GM19463 (cell line): ENCODE measurements at regions not wholly inside any gene's neighbourhood (a gene's known extent, or its start where the extent isn't known, plus 50 kb on each side); places are given as distances from the start of the nearest gene placed in this dataset.
"Not testable (repeated sequence)": the region's sequence is repeated elsewhere in the genome, so short reads cannot be mapped to it uniquely, and the experiment has no call there.

Experiments
- ATAC-seq: cut with Tn5 transposase; IDR thresholded peaks from one replicate; pipeline ENCODE4 v1.9.1; 2021; ENCODE audit warnings: mild to moderate bottlenecking, moderate library complexity; ENCODE audit not compliant: unreplicated experiment

DNA sequence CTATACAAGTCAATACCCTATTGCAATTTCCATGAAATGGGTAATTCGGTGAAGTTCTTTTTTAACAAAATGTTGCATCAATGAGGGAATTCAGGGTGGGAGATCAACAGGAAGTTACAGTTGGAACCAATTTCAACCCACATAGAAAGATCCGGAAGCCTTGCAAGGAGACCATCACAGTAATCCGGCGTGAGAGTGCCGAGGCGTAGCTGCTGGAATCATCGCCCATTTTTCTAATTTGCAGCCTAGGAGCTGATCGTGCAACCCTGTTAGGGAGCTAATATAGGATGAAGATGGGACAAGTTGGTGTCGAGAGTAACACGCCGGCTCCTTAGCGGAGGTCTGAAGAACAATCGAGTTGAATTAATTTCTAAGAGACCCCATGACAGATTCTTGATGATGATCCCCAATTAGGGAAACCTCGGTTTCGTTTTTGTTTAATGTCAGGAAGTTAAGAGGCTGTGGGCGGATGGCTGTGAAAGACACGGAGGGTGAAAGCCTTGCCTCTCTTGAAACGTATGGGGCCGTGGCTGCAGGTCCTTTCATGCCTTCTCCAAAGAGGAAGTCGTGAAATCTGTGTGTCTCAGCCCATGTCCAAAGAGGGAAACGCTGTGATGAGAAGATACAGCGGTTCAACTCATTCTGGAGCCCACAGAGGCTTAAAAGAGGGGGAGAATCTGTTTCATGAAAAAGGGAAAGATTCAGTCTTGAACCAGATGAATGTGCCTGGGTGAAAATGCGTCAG lies 51.2 kb upstream of the CARD11 start:
- ATAC-seq: peak; percentile 60

DNA sequence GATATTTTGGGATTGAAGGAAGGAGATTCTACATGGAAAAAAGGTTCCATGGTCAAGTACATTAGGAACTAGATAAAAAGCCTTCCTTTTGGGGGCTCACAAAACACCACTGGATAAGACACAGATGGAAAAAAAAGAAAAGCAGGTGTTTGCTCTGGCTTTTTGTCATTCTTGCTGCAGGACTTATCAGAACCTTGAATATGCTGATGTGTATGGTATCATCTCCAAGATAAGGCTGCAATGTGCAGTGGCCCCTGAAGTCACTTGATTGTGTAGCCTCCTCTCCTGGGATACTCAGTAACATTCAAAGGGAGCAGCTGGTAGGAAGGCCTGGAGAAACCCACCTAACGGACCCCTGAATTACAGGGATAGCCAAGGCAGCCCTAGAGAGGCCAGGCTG lies 54.1 kb upstream of the CARD11 start:
- ATAC-seq: no peak

DNA sequence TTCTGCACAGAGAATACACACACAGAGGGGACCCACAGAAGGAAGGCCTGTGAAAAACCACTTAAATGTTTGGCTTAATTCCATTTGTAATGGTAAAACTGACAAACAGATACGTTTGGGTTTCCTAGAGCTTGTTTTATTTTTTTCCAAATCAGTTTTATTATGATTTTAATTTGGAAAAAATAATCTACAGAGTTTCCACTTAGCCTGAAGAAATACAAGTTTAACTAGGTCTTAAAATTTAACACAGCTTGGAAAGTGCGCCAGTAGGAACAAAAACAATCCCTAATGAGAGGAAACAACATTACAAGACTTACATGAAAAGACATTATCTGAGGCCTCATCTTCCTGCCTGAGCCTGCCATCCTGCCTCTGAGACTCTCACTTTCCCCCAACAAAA lies 58.5 kb upstream of the CARD11 start:
- ATAC-seq: no peak

DNA sequence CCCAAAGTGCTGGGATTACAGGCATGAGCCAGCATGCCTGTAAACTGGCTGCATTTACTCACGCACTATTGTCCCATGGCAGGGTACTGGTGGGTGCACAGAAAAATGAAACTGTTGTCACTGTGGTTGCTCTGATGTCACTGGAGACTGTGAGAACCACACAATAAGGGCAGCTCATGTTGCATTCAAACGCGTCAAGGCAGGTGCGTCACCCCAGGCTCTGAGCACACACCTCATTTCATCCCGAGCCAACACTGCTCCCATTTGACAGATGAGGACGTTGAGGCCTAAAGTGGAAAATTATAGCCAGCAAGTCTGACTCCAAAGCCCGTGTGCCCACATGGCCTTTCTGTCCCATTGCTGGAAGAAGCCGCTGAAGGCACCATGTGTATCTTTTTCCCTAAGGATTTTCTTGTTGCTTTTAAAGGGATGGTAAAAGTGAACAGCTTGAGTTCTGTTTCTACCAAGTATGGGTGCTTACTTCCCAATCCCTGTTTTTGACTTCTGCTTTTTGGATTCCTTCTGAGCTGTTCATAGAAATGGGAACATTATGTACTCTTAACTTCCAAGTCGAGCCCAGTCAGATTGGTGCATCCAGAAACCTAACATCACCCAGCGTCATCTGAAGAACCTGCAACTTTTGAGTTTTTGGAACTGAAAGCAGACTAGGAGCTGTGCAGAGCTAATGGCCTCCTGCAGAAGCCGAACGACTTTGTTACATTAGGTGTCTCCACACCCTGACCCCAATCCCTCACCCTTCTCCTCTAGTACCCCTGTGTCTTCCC lies 60.1 kb upstream of the CARD11 start:
- ATAC-seq: no peak

DNA sequence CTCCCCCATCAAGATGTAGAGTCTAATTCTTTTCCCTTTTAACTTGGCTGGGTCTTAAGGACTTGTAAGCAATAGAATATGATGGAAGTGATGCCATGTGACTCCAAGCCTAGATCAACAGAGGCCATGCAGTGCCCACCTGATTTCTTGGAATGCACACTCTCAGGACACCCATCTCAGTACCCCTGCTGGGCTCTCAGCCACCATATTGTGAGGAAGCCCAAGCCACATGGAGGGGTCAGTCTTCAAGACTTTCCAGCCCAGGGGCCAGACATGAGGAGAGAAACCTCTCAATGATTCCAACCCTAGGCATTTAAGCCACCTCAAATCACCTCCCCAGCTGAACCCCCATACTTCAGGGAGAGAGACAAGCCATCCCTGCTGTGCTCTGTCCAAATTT lies 62.2 kb upstream of the CARD11 start:
- no peak for ATAC-seq

DNA sequence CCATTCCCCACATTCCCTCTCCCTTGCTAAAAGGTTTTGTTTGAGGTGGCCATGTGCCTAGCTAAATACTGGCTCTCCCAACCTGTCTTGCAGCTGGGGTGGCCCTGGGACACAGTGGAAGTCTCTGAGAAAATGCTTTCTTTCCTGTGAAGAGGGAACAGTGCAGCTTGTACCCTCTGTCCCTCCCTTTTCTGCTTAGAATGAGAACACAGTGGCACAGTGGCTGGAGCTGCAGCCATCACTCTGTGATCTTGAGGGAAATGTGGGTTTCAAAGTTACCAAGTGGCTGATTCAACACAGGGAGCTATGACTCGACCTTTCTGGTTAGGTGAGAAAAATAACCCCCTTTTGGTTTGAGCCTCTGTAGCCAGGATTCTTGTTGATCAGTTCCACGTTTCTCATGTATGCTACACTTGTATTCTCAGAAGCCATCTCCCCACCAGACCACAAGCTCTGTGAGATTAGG lies 62.7 kb upstream of the CARD11 start:
- no peak for ATAC-seq

DNA sequence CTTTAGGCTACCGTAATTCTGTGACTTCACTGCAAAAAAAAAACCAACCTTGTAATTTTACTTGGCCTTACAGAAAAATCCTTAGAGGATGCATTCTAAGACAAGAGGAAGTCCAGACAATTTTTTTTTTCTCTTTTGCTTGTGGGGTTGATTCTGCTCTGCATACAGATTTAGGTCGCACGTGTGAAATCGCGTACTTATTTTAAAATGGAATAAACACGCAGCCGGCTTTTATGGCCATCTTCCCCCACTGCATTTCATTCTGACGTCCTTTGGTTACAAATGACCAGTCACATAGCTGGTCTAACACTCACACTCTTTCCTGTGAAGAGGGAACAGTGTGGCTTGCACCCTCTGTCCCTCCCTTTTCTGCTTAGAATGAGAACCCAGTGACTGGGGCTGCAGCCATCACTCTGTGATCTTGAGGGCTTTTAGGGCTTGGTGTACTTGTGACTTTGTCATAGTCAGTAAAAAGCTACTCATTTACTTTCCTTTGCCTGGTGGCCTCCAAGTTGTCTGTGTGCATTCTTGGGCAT lies 63.6 kb upstream of the CARD11 start:
- no peak for ATAC-seq

DNA sequence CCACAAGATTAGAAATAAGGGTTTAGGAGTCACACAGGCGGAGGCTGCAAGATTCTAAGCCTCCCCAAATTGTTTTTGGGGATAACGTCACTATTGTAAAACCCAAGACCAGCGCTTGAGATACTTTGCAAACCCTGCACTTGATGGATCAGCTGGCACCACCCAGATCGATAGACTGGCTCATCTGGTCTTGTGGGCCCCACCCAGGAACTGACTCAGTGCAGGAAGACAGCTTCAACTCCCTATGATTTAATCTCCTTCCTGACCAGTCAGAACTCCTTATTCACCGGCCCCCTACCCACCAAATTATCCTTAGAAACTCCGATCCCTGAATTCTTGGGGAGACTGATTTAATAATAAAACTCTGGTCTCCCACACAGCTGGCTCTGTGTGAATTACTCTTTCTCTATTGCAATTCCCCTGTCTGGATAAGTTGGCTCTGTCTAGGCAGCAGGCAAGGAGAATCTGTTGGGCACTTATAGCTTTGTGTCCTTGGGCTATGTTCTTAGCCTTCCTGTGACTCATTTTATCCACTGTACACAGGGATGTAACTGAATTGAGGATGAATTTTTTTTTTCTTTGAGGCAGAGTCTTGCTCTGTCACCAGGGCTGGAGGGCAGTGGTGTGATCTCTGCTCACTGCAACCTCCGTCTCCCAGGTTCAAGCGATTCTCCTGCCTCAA lies 64.4 kb upstream of the CARD11 start:
- ATAC-seq: no peak

DNA sequence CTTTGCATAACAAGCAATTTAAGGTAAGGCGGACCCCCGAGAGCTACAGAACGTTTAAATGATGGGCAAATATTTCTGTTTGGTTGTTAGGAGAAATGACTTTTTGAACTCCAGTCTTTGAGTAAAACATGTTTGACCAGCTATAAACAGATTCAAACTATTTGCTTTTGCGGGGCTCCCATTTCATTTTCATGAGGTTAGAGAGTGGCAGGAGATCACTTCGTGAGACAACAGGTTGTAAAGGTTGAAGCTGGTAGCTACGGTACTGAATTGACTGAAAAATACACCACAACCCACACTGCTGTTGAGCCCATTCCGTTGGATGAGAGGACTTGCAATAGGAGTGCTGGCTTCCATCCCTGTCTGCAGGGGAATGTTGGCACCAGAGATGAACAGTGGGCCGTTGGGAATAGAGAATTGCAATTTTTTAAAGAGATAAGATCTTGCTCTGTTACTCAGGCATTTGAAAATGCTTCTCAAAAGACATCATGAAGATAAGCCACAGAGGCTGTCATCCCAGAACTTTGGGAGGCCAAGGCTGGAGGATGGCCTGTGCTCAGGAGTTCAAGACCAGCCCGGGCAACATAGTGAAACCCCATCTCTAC lies 65.7 kb upstream of the CARD11 start:
- no peak for ATAC-seq

DNA sequence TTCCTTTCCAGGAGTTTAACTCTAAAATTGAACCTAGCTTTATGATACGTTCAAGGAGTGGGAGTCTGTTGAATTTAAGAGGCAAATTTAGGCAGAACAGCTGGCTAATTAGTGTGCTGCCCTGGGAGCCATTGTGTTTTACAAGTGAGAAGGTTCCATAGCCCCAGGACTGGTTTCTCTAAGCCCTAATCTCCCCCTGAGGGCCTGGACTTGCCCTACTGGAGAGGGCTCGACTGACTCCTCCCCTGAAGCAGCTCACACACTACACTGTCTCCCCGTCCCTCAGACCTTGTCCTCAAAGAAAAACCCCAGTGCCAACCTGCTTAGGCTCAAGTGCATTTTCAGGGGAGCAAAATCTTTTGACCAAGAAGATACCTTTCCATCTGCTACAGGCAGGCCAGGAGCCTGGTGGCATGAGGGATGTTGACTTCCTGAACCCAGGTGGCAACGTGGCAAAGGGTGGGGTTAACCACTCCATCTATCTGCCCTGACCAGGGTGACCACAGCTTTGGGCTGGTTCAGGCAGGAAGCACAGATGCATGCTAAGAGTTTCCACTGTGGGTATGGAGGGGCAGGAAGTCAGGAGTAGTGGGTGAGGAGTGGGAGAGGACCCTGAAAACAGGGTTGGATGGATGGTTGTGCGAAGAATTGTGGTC lies 68.9 kb upstream of the CARD11 start:
- ATAC-seq: no peak

DNA sequence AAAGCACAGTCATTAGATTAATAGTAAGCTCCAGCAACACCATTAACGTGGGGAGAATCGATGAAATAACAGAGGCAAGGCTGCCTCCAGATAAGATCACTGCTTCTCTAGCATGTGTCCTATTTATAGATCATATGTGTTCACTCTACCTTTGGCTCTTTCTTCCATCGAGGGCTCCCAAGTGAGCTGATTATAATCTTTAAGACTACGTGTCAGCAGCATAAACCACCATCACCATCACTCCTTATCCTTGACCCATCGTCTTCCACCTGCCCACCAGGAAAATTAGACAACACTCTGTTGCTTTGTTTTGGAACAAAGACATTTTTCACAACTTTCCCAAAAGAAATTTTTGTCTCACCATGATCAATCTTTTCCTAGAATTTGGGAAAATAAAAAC lies 71.2 kb upstream of the CARD11 start:
- no peak for ATAC-seq

DNA sequence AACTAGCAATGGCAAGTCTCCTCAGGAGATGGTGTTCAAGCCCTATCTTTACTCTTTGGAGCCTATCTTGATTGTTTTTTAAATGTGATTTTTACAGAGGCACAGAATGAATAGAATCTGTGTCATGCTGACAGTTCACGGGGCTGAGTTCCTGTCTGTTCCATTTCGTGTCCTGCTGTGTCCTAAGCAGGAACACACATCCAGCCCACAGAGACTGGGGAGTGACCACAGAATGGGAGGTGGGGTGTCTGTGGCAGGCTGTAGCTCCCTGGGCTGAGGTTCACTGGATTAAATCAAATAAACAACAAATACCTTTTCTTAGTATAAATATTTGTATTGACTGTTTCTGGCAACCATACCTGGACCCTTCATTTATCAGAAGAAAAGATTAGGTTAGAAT lies 73.4 kb upstream of the CARD11 start:
- no peak for ATAC-seq

DNA sequence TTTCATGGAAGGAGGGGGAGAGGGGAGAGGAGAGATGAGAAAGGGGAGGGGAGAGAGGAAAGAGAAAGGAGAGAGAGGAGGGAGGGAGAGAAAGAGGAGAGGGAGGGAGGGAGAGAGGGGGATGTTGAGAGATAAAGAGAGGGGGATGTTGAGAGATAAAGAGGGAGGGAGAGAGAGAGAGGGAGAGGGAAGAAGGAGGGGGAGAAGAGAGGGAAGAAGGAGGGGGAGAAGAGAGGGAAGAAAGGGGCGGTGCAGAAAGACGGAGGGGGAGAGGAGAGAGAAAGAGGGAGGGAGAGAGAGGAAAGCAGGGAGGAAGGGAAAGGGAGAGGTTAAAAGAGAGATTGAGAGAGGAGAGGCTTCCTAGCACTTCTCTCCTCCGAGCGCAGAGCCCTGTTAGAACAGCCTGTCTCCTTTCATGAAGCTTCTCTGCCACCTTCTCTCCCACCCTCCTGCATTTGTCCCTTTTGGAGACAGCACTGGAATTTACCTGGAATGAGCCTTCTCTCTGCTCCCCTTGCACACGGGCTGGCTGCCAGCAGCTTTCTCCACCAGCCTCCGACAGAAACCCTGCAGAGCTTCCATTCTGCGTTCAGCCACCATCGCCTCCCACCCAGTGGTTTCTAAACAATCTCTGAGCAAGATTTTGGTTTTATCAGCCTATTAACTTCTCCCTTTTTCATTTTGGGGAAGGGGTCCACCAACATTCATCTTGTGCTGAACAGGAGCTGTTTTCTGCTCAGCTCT lies 74.0 kb upstream of the CARD11 start:
- no peak for ATAC-seq

DNA sequence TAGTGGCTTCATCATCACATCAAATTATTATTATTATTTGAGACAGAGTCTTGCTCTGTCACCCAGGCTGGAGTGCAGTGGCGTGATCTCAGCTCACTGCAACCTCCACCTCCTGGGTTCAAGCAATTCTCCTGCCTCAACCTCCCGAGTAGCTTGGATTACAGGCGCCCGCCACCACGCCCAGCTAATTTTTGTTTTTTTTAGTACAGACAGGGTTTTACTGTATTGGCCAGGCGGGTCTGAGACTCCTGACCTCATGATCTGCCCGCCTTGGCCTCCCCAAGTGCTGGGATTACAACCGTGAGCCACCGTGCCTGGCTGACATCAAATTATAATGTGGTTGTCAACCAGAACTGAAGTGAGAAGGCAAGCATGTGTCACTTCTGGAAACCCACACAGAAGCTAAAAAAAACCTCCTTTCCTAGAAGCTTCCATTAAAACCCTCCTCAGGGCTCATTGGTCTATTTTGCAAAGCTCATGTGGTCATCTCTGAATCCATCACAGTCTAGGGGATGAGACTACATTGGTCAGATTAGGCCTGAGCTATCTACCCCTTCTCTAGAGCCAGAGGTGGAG lies 75.8 kb upstream of the CARD11 start:
- not testable (repeated sequence) for ATAC-seq

DNA sequence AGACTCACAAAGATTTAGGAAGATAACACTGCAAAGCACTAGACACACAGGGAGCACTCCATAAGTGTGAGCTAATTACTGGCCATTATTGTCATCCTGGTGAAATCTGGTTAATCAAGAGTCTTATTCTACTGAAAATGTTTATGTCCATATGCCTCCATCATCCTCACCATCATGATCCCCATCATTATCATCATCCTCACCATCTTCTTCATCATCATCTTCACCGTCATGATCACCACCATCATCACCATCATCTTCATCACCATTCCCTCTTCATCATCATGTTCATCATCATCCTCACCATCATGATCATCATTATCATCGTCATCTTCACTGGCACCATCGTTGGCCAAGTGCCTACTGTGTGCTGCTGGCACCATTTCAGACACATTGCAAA lies 76.3 kb upstream of the CARD11 start:
- no peak for ATAC-seq

DNA sequence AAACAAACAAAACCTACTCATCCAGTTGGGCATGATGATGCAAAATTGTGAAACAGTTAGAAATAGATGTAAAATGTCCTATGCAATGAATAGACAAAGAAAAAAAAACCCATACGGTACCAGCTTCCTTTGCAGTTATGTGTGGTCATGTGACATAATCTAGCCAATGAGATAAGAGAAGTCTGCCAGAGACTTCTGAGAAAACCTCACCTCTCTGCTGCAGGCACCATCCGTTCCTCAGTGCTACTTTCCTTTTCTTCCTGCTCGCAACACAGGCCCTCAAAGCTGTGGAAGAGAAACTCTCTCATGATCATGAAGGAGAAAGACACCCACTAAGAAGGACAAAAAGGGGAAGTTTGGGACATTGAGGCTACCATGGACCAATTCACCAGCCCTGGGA lies 76.8 kb upstream of the CARD11 start:
- no peak for ATAC-seq

DNA sequence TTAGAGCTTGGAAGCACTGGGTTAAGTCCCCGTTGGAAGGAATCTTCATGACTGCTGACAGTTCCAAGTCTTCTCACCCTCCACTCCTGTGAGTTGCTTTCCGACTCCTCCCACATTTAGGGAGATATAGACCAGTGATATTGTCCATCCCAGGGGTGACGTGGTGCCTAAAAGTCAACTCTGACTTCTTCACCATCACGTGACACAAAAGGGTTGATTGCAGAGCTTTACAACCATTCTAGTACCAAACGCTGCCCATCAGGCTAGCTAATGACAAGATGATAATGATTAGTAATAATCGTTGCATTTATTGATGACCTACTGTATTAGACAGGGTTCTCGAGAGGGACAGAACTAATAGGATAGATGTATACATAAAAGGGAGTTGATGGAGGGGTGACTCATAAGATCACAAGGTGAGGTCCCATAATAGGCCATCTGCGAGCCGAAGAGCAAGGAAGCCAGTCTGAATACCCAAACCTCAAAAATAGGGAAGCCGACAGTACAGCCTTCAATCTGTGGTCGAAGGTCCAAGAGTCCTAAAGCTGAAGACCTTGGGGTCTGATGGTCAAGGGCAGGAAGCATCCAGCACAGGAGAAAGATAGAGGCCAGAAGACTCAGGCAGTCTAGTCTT lies 85.3 kb upstream of the CARD11 start:
- no peak for ATAC-seq

DNA sequence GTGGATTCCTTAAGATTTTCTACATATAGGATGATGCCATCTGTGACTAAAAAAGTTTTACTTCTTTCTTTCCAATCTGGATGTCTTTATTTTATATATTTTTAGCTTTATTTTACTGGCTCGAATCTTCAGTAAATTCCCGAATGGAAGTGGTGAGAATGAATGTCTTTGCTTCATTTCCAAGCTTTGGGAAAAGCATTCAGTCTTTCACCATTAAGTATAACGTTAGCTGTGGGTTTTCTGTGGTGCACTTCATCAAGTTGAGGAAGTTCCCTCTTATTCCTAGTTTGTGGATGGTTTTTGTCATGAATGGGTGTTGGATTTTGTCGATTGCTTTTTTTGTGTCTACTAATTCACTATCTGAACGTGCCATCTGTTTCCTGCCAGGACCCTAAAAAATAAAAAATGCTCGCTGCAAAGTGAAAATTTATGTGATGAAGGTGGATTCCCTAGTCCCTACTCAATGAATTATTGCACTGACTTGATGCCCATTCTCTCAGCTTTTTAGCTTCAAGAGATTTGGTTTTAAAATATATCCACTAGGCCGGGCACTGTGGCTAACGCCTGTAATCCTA lies 90.2 kb upstream of the CARD11 start:
- no peak for ATAC-seq

DNA sequence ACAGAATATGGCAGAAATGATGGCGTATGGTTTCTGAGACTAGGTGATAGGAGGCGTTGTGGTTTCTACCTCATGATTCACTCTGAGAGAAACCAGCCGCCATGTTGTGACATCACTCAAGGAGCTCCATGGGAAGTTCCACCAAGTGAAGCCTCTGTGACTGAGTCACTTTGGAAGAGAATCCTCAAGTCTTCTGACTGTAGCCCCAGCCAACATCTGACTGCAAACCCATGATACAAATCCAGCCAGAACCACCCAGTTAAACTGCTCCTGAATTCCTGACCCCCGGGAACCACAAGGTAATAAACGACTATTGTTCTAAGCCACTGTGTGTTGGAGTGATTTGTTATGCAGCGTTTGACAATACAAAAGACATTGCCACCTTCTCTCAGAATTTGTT lies 91.1 kb upstream of the CARD11 start:
- ATAC-seq: no peak
